ENCODE measurements at regions not wholly inside any gene's neighbourhood (a gene's known extent, or its start where the extent isn't known, plus 50 kb on each side); places are given as distances from the start of the nearest gene placed in this dataset.
"Not testable (repeated sequence)": the region's sequence is repeated elsewhere in the genome, so short reads cannot be mapped to it uniquely, and the experiment has no call there.

DNA sequence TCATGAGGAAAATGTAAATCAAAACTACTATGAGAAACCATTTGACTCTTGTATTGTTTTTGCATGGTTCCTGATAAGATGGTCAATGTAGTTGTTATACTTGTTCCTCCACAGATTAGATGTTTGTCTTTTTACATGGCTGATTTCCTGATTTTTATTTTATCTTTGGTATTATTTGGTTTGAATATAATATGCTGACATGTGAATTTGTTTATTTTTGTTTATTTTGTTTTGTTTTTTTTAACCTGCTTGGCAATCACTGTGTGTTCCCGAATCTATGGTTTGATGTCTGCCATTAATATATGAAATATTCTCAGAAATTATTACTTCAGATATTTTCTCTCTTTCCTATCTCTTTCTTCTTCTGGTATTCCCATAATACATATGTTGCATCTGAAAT lies 899.5 kb upstream of the ADGRB3 start:
- DNase-seq = no peak

DNA sequence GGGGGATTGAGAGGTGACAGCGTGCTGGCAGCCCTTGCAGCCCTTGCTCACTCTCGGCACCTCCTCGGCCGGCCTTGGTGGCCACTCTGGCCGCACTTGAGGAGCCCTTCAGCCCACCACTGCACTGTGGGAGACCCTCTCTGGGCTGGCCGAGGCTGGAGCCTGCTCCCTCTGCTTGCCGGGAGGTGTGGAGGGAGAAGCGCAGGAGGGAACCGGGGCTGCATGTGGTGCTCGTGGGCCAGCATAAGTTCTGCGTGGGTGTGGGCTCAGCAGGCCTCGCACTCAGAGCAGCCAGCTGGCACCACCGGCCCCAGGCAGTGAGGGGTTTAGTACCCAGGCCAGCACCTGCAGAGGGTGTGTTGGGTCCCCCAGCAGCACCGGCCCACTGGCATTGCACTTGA lies 912.2 kb upstream of the ADGRB3 start:
- no peak for DNase-seq

- DNase-seq = no peak
Measured at GRCh38 chr6:67717281-67717680, 917.8 kb upstream of the ADGRB3 start.

DNA sequence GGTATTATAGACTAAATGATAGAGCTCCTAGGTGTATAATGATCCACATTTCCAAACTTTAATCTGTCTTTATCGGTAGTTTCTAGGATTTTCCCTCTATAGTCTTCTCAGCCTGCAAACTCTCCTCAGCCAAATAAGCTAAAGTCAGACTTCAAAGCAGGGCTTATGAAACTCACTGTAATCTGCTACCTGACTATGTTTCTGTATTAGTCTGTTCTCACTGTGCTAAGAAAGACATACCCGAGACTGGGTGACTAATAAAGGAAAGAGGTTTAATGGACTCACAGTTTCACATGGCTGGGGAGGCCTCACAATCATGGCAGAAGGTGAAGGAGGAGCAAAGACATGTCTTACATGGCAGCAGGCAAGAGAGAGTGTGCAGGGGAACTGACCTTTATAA lies 928.7 kb upstream of the ADGRB3 start:
- no peak for DNase-seq

DNA sequence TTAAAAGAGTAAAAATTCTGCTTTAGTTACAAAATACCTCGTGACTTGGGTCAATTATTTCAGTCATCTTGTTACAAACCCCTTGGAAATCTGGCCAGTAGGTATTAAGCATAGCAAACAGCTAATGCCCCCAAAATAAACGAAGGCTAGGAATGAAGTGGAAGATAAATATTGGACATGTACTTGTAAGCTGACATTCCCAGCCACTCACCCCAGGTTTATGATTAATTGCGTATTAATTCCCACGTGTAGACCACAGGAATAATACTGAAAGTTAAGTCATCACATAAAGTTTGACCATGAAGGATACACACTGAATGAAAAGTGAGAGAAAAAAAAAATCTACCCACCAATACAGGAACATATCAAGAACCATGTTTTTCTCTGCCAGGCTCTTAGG lies 936.5 kb upstream of the ADGRB3 start:
- DNase-seq = no peak

DNA sequence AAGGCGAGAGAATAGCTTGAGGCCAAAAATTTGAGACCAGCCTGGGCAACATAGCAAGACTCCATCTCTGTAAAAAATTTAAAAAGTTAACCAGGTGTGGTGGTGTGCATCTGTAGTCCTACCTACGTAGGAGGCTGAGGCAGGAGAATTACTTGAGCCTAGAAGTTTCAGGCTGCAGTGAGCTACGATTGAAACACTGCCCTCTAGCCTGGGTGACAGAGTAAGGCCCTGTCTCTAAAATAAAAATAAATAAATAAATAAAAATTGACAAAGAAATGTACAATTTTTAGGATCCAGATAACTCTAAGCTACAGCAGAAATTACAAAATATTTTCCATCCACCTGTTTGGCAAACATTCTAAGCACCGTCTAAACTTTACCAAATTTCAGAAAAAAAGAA lies 941.0 kb upstream of the ADGRB3 start:
- no peak for DNase-seq

DNA sequence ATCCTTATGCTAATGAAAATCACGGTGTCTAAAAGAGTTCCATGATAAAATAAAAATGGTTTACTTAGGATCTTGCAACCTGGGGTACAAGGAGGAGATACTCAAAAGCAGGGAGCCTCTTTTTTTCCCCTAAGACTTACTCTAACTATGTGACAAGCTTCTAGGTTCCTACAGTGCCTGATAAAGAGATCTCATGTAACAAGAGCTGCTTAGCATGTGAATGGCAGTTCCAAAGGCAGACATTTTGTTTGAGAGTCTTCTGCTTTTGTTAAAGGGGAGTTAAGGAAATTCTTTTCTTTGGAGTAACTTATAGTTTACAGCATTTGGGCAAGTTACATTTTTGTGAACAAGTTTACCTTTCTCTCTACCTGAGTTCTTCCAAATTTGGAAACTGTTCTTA lies 945.8 kb upstream of the ADGRB3 start:
- DNase-seq = no peak

DNA sequence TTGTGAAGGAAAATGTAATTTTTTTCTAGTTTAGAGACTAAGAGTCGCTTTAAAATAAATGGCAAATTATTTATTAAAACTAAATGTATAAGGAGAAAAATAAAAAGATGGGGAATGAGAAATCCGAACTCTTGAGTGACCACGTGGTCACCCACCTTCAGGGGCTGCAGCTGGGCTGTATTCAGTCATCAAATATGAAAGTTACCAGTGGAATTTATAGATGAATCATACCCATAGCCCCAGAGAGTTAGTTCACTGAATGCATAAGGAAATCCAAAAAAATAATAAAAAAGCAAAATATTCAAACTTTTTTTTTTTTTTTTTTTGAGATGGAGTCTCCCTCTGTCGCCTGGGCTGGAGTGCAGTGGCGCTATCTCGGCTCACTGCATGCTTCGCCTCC lies 947.7 kb upstream of the ADGRB3 start:
- DNase-seq = no peak

- not testable (repeated sequence) for DNase-seq
Measured at GRCh38 chr6:67686225-67686624, 948.9 kb upstream of the ADGRB3 start.

GRCh38 chr6:67683960-67684359 lies 951.1 kb upstream of the ADGRB3 start:
- DNase-seq = no peak

DNA sequence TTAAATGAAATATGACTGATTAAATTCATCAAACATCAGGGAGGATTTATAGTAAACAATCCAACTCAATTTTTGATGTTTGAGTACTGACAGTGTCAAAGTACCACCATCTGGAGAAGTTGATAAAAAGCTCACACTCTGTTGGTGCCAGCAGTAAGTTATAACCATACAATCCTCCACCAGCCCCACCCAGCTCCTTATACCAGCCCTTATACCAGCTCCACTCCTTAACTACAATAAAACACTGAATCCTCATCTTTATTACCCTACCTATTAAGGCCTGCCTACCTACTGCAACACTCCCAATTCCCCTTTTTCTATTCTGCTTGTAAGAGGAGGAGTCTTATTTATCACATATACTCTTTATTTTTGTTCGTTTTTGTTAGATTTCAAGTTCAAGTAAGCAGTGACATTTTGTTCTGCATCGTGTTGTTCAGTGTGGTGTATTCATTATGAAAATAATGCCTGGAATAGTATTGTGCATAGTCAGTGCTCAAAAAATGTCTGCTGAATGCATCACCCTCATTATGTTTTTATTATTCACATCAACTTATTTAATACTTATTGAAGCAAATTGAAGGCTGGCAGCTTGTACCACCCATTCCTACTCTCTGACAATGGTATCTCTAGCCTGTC lies 954.7 kb upstream of the ADGRB3 start:
- no peak for DNase-seq

- no peak for DNase-seq
Measured at GRCh38 chr6:67679566-67680296, 955.4 kb upstream of the ADGRB3 start.

DNA sequence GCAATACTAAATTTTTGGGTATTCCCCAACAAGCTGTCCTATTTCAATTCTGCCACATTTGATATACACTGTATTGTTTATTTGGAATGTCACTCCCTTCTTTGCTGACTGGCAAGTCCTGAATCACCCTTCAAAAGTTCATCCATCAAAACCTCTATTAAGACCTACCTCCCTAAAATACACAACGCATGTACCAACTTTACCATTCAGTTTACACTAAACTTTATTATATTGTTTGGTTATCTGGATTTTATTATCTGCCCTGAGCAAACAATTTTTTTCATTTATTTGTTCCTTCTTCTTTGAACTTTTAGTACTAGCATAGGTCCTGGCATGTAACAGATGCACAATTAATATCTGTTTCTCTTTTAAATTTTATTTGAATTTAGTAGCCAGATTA lies 958.2 kb upstream of the ADGRB3 start:
- no peak for DNase-seq

DNA sequence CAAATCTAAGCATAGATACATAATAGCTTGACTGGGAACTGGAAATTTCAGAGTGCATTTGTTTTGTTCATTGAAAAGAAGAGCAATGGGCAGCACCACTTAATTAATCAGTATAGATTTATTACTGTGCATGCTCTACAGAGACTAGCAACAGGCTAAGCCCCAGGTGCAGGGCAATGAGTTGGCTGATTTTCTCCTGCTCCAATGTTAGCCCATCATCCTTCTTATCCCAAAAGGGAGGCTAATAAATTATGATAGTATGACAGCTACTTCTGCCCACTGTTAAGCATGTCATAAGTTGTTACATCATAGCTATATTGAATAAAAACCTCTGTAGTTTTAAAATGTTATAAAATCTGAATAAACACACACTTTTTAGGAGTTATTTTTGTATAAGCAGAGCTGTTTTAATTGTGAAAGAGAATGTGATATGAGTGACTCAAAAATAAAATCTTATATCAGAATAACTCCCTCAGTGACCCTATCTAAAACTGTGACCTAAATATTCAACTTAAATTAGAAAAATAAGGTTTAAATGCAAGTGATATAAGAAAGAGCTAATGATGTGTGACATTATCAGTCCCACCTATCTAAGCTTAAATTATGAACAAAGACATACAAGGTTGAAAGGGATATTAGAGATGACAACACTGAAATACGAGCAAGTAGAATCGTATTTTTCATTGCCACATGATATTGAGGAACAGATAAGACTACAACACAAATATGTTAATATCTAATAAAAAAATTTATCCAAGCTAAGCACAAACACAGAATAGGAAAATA lies 967.3 kb upstream of the ADGRB3 start:
- DNase-seq = no peak

GRCh38 chr6:67666177-67666964 lies 968.7 kb upstream of the ADGRB3 start:
- DNase-seq = no peak

- no peak for DNase-seq
Measured at GRCh38 chr6:67664942-67665341, 970.1 kb upstream of the ADGRB3 start.

DNA sequence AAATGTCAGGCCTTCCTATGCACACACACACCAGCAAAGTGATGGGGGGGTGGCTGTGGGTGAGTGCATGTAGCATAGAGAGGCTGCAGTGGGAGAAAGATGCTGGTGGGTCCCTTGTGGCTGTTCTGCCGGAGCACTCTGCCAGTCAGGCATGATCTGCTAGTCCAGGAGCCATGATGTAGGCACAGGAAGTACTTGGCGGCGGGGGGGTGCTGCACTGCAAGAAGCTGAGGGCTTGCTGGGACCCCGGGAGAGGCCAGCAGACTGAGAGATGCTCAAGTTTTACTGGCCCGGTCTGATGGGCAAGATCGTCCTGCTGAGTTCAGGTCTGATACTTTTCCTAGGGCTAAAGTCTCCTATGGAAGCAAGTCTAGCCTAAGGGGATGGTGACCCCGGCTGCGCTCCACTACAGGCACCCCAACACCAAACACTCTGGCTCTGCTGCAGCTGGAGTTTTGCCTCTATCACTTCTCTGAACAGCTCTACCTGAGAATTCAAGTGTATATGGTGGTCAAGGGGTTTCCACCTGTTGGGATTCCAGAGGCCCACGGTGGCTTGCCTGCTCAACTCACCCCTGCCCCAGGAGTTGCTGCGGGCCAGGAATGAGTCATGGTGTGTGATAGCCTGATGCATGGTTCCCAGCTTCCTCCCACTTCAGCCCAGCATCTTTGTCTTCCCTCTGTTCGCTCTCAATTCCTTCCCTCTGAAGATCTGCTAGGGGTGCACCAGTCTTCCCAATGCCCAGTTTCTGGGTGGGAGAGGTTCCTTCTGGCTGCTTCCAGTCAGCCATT lies 971.8 kb upstream of the ADGRB3 start:
- DNase-seq = no peak

DNA sequence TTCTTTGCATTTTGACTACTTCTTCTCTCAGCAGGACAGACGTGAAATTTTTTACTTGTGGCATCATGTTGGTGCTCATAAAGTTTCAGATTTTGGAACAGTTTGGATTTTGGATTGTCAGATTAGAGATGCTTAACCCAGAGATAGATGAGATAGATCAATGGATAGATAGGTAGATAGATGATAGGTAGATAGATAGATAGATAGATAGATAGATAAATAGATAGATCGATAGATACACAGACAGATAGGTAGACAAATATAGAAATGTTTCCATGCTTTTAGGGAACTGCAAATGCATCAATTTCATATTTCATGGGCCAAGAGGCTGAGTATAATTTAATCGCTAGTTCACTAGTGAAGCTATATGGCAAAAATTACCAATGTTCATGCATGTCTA lies 981.5 kb upstream of the ADGRB3 start:
- no peak for DNase-seq

- DNase-seq = no peak
Measured at GRCh38 chr6:67646550-67646949, 988.5 kb upstream of the ADGRB3 start.

DNA sequence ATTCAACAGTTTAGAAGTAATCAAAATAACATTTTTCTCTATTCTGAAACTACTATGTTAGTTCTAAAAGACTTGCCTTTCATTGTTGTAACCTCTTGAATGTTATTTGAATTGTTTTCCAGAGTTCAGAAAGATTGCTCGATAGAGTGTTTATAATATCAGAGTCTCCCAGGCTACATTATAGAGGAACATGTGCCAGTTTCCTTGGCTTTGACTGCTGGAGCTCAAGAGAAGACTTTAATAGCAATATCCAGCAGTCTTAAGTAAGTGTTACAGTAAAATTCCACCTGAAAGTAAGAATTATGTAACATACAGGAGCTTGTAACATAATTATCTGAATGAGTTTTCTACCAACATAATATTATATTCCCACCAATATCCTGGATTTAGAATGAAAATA lies 991.8 kb upstream of the ADGRB3 start:
- DNase-seq = no peak

GRCh38 chr6:67642582-67642981 lies 992.5 kb upstream of the ADGRB3 start:
- no peak for DNase-seq

DNA sequence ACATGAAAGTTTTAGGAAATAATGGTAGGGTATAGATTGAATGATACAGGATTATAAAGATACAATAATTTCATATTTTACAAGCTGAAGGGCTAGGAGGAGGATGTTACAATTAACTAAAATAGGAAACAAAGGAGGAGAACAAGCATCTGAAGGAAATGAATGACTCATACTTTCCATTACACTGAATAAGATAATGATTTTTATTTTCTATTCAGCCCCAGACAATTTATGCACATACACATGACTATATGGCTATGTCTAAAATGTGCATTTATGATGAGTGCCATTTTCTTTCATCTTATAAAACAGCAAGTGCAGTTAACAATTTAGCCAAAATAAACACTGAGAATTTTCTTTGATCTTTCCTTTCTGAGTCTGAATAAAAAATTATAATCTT lies 994.6 kb upstream of the ADGRB3 start:
- no peak for DNase-seq

Data from T-helper 1 cell (primary cell).